ENCODE measurements at regions not wholly inside any gene's neighbourhood (a gene's known extent, or its start where the extent isn't known, plus 50 kb on each side); places are given as distances from the start of the nearest gene placed in this dataset.

DNA sequence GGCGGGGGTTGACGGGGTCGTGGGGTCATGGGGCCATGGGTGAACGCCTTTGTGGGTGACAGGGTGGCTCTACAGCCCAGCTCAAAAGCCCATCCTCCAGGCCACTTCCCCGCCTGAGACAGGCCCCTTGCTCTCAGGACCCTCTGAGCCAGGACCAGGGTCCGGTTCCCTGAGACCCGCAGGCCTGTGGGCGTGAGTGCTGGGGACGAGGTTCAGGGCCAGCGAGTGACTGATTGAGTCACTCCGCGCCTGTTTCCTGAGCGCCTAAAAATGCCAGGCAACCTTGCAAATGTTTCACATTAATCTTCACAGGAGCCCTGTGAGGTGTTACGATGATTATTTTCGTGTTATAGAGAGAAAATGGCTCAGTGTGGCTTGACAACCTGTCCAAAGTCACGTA lies 97.8 kb downstream of the ZNF674 start:
- TF ChIP-seq, protein P1, sequence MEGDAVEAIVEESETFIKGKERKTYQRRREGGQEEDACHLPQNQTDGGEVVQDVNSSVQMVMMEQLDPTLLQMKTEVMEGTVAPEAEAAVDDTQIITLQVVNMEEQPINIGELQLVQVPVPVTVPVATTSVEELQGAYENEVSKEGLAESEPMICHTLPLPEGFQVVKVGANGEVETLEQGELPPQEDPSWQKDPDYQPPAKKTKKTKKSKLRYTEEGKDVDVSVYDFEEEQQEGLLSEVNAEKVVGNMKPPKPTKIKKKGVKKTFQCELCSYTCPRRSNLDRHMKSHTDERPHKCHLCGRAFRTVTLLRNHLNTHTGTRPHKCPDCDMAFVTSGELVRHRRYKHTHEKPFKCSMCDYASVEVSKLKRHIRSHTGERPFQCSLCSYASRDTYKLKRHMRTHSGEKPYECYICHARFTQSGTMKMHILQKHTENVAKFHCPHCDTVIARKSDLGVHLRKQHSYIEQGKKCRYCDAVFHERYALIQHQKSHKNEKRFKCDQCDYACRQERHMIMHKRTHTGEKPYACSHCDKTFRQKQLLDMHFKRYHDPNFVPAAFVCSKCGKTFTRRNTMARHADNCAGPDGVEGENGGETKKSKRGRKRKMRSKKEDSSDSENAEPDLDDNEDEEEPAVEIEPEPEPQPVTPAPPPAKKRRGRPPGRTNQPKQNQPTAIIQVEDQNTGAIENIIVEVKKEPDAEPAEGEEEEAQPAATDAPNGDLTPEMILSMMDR (IDR thresholded peaks at IDR 0.05), result no peak
- no peak for DNase-seq (ENCODE audit: extremely low spot score, unreplicated experiment)
- H3K4me1 Mint-ChIP-seq (ENCODE audit: unreplicated experiment), result peaks cover 18% of the 10 kb centered on the region
- peak overlapping the region; percentile 91 for H3K27ac Mint-ChIP-seq (ENCODE audit: unreplicated experiment)
- no peaks in the 10 kb centered on the region for H3K27me3 Mint-ChIP-seq (ENCODE audit: unreplicated experiment)
- H3K9me3 Mint-ChIP-seq (ENCODE audit: unreplicated experiment), result peaks cover 4% of the 10 kb centered on the region
- peaks cover 12% of the 10 kb centered on the region for H3K36me3 Mint-ChIP-seq (ENCODE audit: unreplicated experiment)
- peak overlapping the region; percentile 84 for H3K4me3 Mint-ChIP-seq (ENCODE audit: unreplicated experiment)

DNA sequence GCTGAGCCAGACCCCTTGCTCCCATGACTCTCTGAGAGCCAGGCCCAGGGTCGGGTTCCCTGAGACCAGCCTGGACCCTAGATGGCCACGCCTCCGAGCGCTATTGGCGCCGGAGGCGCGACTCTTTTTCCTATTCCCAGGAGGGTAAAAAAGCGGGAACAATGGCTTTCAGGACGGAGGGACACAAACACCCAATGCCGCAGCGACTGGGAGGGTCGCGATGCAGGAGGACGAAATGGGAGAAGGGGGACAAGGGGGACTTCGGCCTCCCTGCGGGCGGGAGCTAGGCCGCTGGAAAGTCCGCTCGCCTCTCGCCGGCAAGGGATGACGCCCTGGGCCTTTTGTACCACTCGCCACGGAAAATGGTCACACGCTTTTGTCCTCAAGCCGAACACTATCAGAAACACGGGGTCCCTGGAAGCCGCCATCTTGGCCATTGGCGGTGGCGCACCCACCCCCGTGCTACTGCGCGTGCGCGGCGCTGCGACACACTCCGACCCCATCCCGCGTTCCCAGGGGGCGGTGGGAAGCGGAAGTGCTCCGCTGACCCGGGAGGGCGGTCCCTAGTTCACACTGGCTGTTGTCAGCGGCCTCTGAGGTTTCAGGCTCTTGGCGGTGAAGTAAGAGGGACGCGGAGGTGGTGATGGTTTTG lies 98.4 kb downstream of the ZNF674 start:
- Mint-ChIP-seq H3K9me3 (ENCODE audit: unreplicated experiment) (peaks cover under 1% of the 10 kb centered on the region), H3K27ac (ENCODE audit: unreplicated experiment) (peak overlapping the region; percentile 91), H3K36me3 (ENCODE audit: unreplicated experiment) (peaks cover 9% of the 10 kb centered on the region), H3K4me1 (ENCODE audit: unreplicated experiment) (peaks cover 18% of the 10 kb centered on the region), H3K27me3 (ENCODE audit: unreplicated experiment) (no peaks in the 10 kb centered on the region), H3K4me3 (ENCODE audit: unreplicated experiment) (peak overlapping the region; percentile 84)
- TF ChIP-seq, protein P1 (IDR thresholded peaks at IDR 0.05), result no peak
- DNase-seq (ENCODE audit: extremely low spot score, unreplicated experiment), result peak; percentile 94

DNA sequence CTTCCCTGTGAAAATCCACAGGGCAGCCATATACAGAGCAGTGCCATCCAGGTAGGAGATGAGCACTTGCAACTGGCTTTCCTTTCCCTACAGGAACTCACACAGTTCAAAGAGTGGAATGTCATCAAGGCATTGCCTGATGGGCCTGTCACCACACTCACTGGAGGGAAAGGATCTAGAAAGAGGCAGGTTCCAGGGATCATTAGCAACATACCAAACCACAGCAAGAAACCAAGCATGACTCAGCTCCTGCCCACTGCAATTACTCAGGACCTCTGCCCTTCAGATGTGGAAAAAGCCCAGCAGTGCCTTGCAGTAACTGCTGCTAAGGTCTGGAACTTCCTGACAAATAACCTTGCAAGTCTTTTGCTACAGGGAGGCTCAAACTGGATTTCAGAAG lies 101.2 kb downstream of the ZNF674 start:
- no peaks in the 10 kb centered on the region for H3K27me3 Mint-ChIP-seq (ENCODE audit: unreplicated experiment)
- no peak overlapping the region for H3K4me3 Mint-ChIP-seq (ENCODE audit: unreplicated experiment)
- peaks cover 18% of the 10 kb centered on the region for H3K4me1 Mint-ChIP-seq (ENCODE audit: unreplicated experiment)
- H3K36me3 Mint-ChIP-seq (ENCODE audit: unreplicated experiment), result no peaks in the 10 kb centered on the region
- TF ChIP-seq, protein P1 (IDR thresholded peaks at IDR 0.05), result no peak
- DNase-seq (ENCODE audit: extremely low spot score, unreplicated experiment), result no peak
- H3K9me3 Mint-ChIP-seq (ENCODE audit: unreplicated experiment), result peaks cover 3% of the 10 kb centered on the region
- H3K27ac Mint-ChIP-seq (ENCODE audit: unreplicated experiment), result peak overlapping the region; percentile 62

DNA sequence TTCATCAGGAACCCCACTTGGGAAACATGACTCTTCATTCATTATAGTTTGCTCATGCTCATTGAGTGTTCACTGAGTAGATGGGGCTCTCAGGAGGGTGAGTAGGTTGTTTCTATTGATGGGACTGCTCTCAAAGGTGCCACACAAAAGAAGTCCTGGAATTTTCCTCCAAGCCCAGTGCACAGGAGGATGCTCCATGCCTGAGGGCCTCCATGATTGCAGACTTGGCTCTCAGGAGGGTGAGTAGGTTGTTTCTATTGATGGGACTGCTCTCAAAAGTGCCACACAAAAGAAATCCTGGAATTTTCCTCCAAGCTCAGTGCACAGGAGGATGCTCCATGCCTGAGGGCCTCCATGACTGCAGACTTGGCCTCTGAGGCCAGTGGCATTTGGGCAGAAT lies 108.5 kb downstream of the ZNF674 start:
- no peaks in the 10 kb centered on the region for H3K36me3 Mint-ChIP-seq (ENCODE audit: unreplicated experiment)
- TF ChIP-seq, protein P1 (IDR thresholded peaks at IDR 0.05), result no peak
- peaks cover 17% of the 10 kb centered on the region for H3K9me3 Mint-ChIP-seq (ENCODE audit: unreplicated experiment)
- H3K27ac Mint-ChIP-seq (ENCODE audit: unreplicated experiment), result no peak overlapping the region
- H3K27me3 Mint-ChIP-seq (ENCODE audit: unreplicated experiment), result no peaks in the 10 kb centered on the region
- no peak overlapping the region for H3K4me3 Mint-ChIP-seq (ENCODE audit: unreplicated experiment)
- H3K4me1 Mint-ChIP-seq (ENCODE audit: unreplicated experiment), result no peaks in the 10 kb centered on the region
- DNase-seq (ENCODE audit: extremely low spot score, unreplicated experiment), result no peak

DNA sequence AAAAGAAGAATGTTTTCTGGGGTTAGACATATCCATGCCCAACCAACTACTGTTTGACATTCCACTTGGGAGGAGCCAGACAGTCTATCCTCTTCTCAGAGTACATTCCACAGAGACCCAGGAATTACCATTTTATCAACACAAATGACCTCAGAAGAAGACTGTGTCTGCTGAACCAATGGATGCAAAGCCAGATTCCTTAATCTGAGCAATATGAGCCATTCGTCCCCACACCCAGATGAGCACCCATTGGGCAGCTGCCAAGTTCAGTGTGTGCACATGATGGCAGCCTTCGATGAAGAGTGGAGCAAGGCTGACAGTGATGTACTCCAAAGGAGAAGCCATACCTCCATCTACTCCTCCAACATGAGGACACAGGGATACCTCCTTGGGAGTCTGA lies 111.3 kb downstream of the ZNF674 start:
- no peaks in the 10 kb centered on the region for H3K36me3 Mint-ChIP-seq (ENCODE audit: unreplicated experiment)
- no peaks in the 10 kb centered on the region for H3K4me1 Mint-ChIP-seq (ENCODE audit: unreplicated experiment)
- TF ChIP-seq, protein P1 (IDR thresholded peaks at IDR 0.05), result no peak
- peaks cover 5% of the 10 kb centered on the region for H3K27me3 Mint-ChIP-seq (ENCODE audit: unreplicated experiment)
- no peak overlapping the region for H3K27ac Mint-ChIP-seq (ENCODE audit: unreplicated experiment)
- no peak overlapping the region for H3K4me3 Mint-ChIP-seq (ENCODE audit: unreplicated experiment)
- H3K9me3 Mint-ChIP-seq (ENCODE audit: unreplicated experiment), result peaks cover 20% of the 10 kb centered on the region
- no peak for DNase-seq (ENCODE audit: extremely low spot score, unreplicated experiment)
